Liver (tissue), 3 donors: ENCODE measurements at regions not wholly inside any gene's neighbourhood (a gene's known extent, or its start where the extent isn't known, plus 50 kb on each side); places are given as distances from the start of the nearest gene placed in this dataset.

Source experiments
- CTCF ChIP-seq: fragments of 150-350 bp; IDR thresholded peaks from 2 replicates; pipeline ENCODE4 v1.5.1; 2017; ENCODE audit warnings: improper control_type of control experiment, low read depth, low read length; ENCODE audit not compliant: missing input control
- RAD21 ChIP-seq, 2 donors: IDR thresholded peaks; 2 replicates each; pipeline ENCODE4 v1.6.1; 2016; ENCODE audit warnings: antibody characterized with exemption in 2 of 2, mild to moderate bottlenecking in 2 of 2
- donor health status: healthy.
- donor health status: healthy.

DNA sequence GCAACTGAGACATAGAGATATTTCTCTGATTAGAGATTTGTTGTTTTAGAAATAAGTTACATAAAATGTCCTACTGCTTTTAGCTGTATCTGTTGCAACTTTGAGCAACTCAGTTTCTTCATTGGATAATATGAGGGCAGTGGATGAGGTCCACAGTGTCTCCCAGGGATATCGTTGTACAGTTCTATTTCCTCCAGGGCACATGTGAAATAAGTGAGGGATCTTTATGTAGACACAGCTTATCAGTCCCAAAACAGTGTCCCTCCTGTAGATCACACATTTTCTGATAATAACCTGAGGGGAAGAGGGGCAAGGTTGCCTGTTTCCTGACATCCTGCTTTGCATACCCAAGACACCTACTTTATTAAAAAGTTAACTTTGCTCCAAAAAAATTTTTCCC is 1231.2 kb upstream of the ZEB2 start:
- TF ChIP-seq CTCF (no peak), RAD21 (IDR thresholded peaks at IDR 0.05) (no peak)
